Endothelial cell of umbilical vein (primary cell): ENCODE measurements at regions not wholly inside any gene's neighbourhood (a gene's known extent, or its start where the extent isn't known, plus 50 kb on each side); places are given as distances from the start of the nearest gene placed in this dataset.

Source experiments
- BruUV-seq: library from RNA; stranded (reverse); fragments of 400-500 nt; replicated peaks from 2 replicates; lab custom pipeline; 2021; lab: Mats Ljungman, UMichigan
- CTCF ChIA-PET: fragments of 300-600, 350-600 bp; sonication (Branson Sonifier 250); formaldehyde crosslinking; loops from one replicate; lab custom pipeline; 2021; ENCODE audit warnings: antibody characterized with exemption, inconsistent platforms; lab: Charles Lee
- POLR2A ChIA-PET: fragments of 300-600, 350-600 bp; sonication (Branson Sonifier 250); formaldehyde crosslinking; loops from one replicate; lab custom pipeline; 2021; ENCODE audit warnings: antibody characterized with exemption, inconsistent platforms; lab: Charles Lee
- DNase-seq: peaks from one replicate; pipeline ENCODE4 v3.0.0-alpha.2; 2011; ENCODE audit warnings: low read depth, low spot score
- FAIRE-seq: peaks from 2 replicates; lab custom pipeline; 2011; peaks lifted over from hg19 to GRCh38; lab: Jason Lieb, UNC
- H2AFZ ChIP-seq: 2 replicates; pipeline ENCODE4 v1.6.0; 2012; ENCODE audit warnings: low read depth, low read length, control low read depth, inconsistent platforms
- H3K27ac ChIP-seq: 2 replicates; pipeline ENCODE4 v1.5.1; 2011; ENCODE audit warnings: low read depth, mild to moderate bottlenecking, control low read depth, low read length, moderate library complexity; ENCODE audit not compliant: insufficient read depth
- H3K27me3 ChIP-seq, 2 experiments: 2 replicates each; pipeline versions ENCODE4 v1.6.0 to v1.6.1; 2011; ENCODE audit warnings: low read length in 2 of 2, mixed read lengths in 1 of 2; ENCODE audit not compliant: control insufficient read depth in 2 of 2, insufficient read depth in 2 of 2
- H3K36me3 ChIP-seq, 2 experiments: 2 replicates in 1 of 2; 3 replicates in 1 of 2; pipeline ENCODE4 v1.5.1; 2011; ENCODE audit warnings: low read length in 2 of 2, mild to moderate bottlenecking in 1 of 2, moderate library complexity in 1 of 2; ENCODE audit not compliant: control insufficient read depth in 2 of 2, insufficient read depth in 2 of 2; ENCODE audit errors: extremely low read depth in 1 of 2
- H3K4me1 ChIP-seq: 3 replicates; pipeline ENCODE4 v1.5.1; 2011; ENCODE audit warnings: mild to moderate bottlenecking, low read length; ENCODE audit not compliant: control insufficient read depth, insufficient read depth; ENCODE audit errors: extremely low read depth
- H3K4me2 ChIP-seq: 2 replicates; pipeline ENCODE4 v1.6.1; 2011; ENCODE audit warnings: low read length, control low read depth, mixed read lengths; ENCODE audit not compliant: insufficient read depth
- H3K4me3 ChIP-seq, 3 experiments: fragments of 200-600 bp in 1 of 3; sonication (generic), shearing (Covaris generic) in 1 of 3; replicated peaks in 1 of 3; 2 replicates each; pipeline ENCODE4 v1.5.1; 2011 to 2016; ENCODE audit warnings: control low read depth in 3 of 3, low read length in 3 of 3, mild to moderate bottlenecking in 2 of 3, inconsistent platforms in 1 of 3, low read depth in 1 of 3, moderate library complexity in 1 of 3; ENCODE audit not compliant: insufficient read depth in 1 of 3
- H3K79me2 ChIP-seq: 2 replicates; pipeline ENCODE4 v1.6.0; 2012; ENCODE audit warnings: low read length, inconsistent platforms; ENCODE audit not compliant: control insufficient read depth, insufficient read depth
- H3K9ac ChIP-seq: replicated peaks from 2 replicates; pipeline ENCODE3; 2011; ENCODE audit warnings: low read length, control low read depth; ENCODE audit not compliant: insufficient read depth; ENCODE audit errors: extremely low read depth
- H3K9me1 ChIP-seq: replicated peaks from 3 replicates; pipeline ENCODE4 v1.6.0; 2011; ENCODE audit warnings: mild to moderate bottlenecking, low read length; ENCODE audit not compliant: control insufficient read depth, insufficient read depth; ENCODE audit errors: extremely low read depth
- H3K9me3 ChIP-seq: replicated peaks from 2 replicates; pipeline ENCODE4 v1.5.1; 2012; ENCODE audit warnings: low read length, inconsistent platforms; ENCODE audit not compliant: control insufficient read depth, insufficient read depth
- H4K20me1 ChIP-seq: replicated peaks from 2 replicates; pipeline ENCODE3; 2011; ENCODE audit warnings: mild to moderate bottlenecking, low read length; ENCODE audit not compliant: control insufficient read depth, insufficient read depth; ENCODE audit errors: extremely low read depth
- EZH2 ChIP-seq: IDR thresholded peaks from 2 replicates; pipeline ENCODE4 v1.6.1; 2012; ENCODE audit warnings: borderline replicate concordance, low read depth, mild to moderate bottlenecking, moderate library complexity, low read length, inconsistent platforms; ENCODE audit not compliant: severe bottlenecking
- FOS ChIP-seq: IDR thresholded peaks from 2 replicates; pipeline ENCODE4 v1.6.1; 2011; ENCODE audit warnings: mild to moderate bottlenecking, low read length, moderate library complexity, borderline replicate concordance; ENCODE audit not compliant: insufficient read depth
- GATA2 ChIP-seq: IDR thresholded peaks from 2 replicates; pipeline ENCODE4 v1.7.0; 2011; ENCODE audit warnings: low read depth, mild to moderate bottlenecking, moderate library complexity, mixed read lengths, low read length; ENCODE audit not compliant: insufficient read length, insufficient read depth
- JUN ChIP-seq: IDR thresholded peaks from 2 replicates; pipeline ENCODE4 v1.6.1; 2011; ENCODE audit warnings: borderline replicate concordance, low read depth; ENCODE audit not compliant: insufficient read length, insufficient read depth
- MAX ChIP-seq: IDR thresholded peaks from 2 replicates; pipeline ENCODE4 v1.6.1; 2011; ENCODE audit not compliant: insufficient read depth, insufficient read length
- MYC ChIP-seq: IDR thresholded peaks from one replicate; pipeline ENCODE4 v1.6.1; 2011; ENCODE audit warnings: mild to moderate bottlenecking, low read depth, low read length
- POLR2A ChIP-seq: IDR thresholded peaks from 2 replicates; pipeline ENCODE4 v1.6.1; 2012; ENCODE audit warnings: low read depth, mild to moderate bottlenecking, control low read depth, low read length
- POLR2AphosphoS5 ChIP-seq: IDR thresholded peaks from 2 replicates; pipeline ENCODE4 v1.6.1; 2012; ENCODE audit warnings: low read depth, mild to moderate bottlenecking, control low read depth, low read length, moderate library complexity; ENCODE audit not compliant: insufficient read depth
- dilution Hi-C: fragments of 300-500 bp; cut with MboI; formaldehyde crosslinking; loops from one replicate; pipeline ENCODE4 v1.15.0; 2019; ENCODE audit warnings: low sequenced_read_pairs; ENCODE audit not compliant: extremely low pct_ligation_motif_present
- intact Hi-C: fragments of 100-400 bp; cut with micrococcal nuclease; formaldehyde crosslinking; loops from one replicate; pipeline ENCODE4 v1.10.0; 2022
- TF ChIP-seq, protein P1 (sequence below), 2 donors: IDR thresholded peaks; 1 replicate in 1 of 2; 2 replicates in 1 of 2; pipeline ENCODE4 v1.5.1; 2011; ENCODE audit warnings: low read length in 2 of 2, mild to moderate bottlenecking in 2 of 2, moderate library complexity in 2 of 2, control low read depth in 1 of 2, inconsistent platforms in 1 of 2, low read depth in 1 of 2; ENCODE audit not compliant: insufficient read depth in 1 of 2; ENCODE audit errors: extremely low read depth in 1 of 2

GRCh38 chr21:26394341-26394740 lies 178.7 kb downstream of the CYYR1 start:
- dilution Hi-C loops (no loop called here), intact Hi-C loops (no loop called here)
- FAIRE-seq (no peak), DNase-seq (no peak)
- Histone ChIP-seq H3K79me2 (no peaks in the 10 kb centered on the region), H3K4me1 (peaks cover 8% of the 10 kb centered on the region), H3K9me1 (no peaks in the 10 kb centered on the region), H3K4me3 (no peak overlapping the region), H3K27ac (no peak overlapping the region), H4K20me1 (no peaks in the 10 kb centered on the region), H3K9me3 (no peaks in the 10 kb centered on the region), H3K9ac (no peak overlapping the region), H3K36me3 (no peaks in the 10 kb centered on the region), H3K4me2 (no peak overlapping the region), H3K27me3 (no peaks in the 10 kb centered on the region), H2AFZ (no peak overlapping the region)
- BruUV-seq = no TSS peak
- TF ChIP-seq POLR2AphosphoS5 = no peak
- no peak for TF ChIP-seq GATA2
- no peak for TF ChIP-seq FOS
- TF ChIP-seq EZH2 = no peak
- TF ChIP-seq POLR2A = no peak
- no peak for TF ChIP-seq MAX
- TF ChIP-seq, protein P1, sequence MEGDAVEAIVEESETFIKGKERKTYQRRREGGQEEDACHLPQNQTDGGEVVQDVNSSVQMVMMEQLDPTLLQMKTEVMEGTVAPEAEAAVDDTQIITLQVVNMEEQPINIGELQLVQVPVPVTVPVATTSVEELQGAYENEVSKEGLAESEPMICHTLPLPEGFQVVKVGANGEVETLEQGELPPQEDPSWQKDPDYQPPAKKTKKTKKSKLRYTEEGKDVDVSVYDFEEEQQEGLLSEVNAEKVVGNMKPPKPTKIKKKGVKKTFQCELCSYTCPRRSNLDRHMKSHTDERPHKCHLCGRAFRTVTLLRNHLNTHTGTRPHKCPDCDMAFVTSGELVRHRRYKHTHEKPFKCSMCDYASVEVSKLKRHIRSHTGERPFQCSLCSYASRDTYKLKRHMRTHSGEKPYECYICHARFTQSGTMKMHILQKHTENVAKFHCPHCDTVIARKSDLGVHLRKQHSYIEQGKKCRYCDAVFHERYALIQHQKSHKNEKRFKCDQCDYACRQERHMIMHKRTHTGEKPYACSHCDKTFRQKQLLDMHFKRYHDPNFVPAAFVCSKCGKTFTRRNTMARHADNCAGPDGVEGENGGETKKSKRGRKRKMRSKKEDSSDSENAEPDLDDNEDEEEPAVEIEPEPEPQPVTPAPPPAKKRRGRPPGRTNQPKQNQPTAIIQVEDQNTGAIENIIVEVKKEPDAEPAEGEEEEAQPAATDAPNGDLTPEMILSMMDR (IDR thresholded peaks at IDR 0.05; ENCODE audit: extremely low read depth in 1 of 2, insufficient read depth in 1 of 2, low read depth in 1 of 2, low read length in 2 of 2) = no peak
- no peak for TF ChIP-seq MYC
- no peak for TF ChIP-seq JUN
- POLR2A ChIA-PET = no interaction called here
- CTCF ChIA-PET = no interaction called here
